DOHH2 (cell line): ENCODE measurements at regions not wholly inside any gene's neighbourhood (a gene's known extent, or its start where the extent isn't known, plus 50 kb on each side); places are given as distances from the start of the nearest gene placed in this dataset.

ENCODE experiments used
- H3F3A ChIP-seq: fragments of 200-600 bp; sonication (generic), shearing (Covaris generic); 2 replicates; pipeline ENCODE4 v1.6.0; 2016; ENCODE audit warnings: antibody characterized with exemption, mild to moderate bottlenecking; ENCODE audit not compliant: control insufficient read depth, insufficient read depth
- H3K27ac ChIP-seq: fragments of 200-600 bp; sonication (generic); 2 replicates; pipeline ENCODE4 v1.5.1; 2014; ENCODE audit warnings: low read depth, mild to moderate bottlenecking, low read length, moderate library complexity
- H3K27me3 ChIP-seq: fragments of 200-600 bp; sonication (generic); 2 replicates; pipeline ENCODE4 v1.6.1; 2014; ENCODE audit warnings: mild to moderate bottlenecking, low read length, mixed read lengths; ENCODE audit not compliant: control insufficient read depth
- H3K36me3 ChIP-seq: fragments of 200-600 bp; sonication (generic); 2 replicates; pipeline ENCODE4 v1.6.1; 2014; ENCODE audit warnings: mild to moderate bottlenecking, low read length, moderate library complexity, mixed read lengths; ENCODE audit not compliant: control insufficient read depth
- H3K4me1 ChIP-seq: fragments of 200-600 bp; sonication (generic); 2 replicates; pipeline ENCODE4 v1.6.1; 2014; ENCODE audit warnings: mild to moderate bottlenecking, low read length, mixed read lengths; ENCODE audit not compliant: control insufficient read depth
- H3K4me2 ChIP-seq: fragments of 200-600 bp; sonication (generic); 2 replicates; pipeline ENCODE4 v1.6.0; 2014; ENCODE audit warnings: mild to moderate bottlenecking, low read length, moderate library complexity
- H3K4me3 ChIP-seq: fragments of 200-600 bp; sonication (generic); 2 replicates; pipeline ENCODE4 v1.5.1; 2014; ENCODE audit warnings: mild to moderate bottlenecking, low read length, mixed read lengths
- H3K79me2 ChIP-seq: fragments of 200-600 bp; sonication (generic); 2 replicates; pipeline ENCODE4 v1.6.1; 2014; ENCODE audit warnings: mild to moderate bottlenecking, low read length, mixed read lengths; ENCODE audit not compliant: control insufficient read depth
- H3K9me2 ChIP-seq: fragments of 200-600 bp; sonication (generic); replicated peaks from 2 replicates; pipeline ENCODE4 v1.6.1; 2014; ENCODE audit warnings: mild to moderate bottlenecking, low read length, mixed read lengths; ENCODE audit not compliant: control insufficient read depth
- H3K9me3 ChIP-seq: fragments of 200-600 bp; sonication (generic); 2 replicates; pipeline ENCODE4 v1.6.1; 2014; ENCODE audit warnings: antibody characterized with exemption, low read length, mixed read lengths; ENCODE audit not compliant: control insufficient read depth, insufficient read depth
- H4K20me1 ChIP-seq: fragments of 200-600 bp; sonication (generic); 2 replicates; pipeline ENCODE4 v1.6.0; 2014; ENCODE audit warnings: low read depth, mild to moderate bottlenecking, antibody characterized with exemption, low read length, moderate library complexity; ENCODE audit not compliant: control insufficient read depth, insufficient read depth
- CTCF ChIP-seq: fragments of 200-600 bp; sonication (generic); IDR thresholded peaks from one replicate; pipeline ENCODE4 v1.5.1; 2014; ENCODE audit warnings: antibody characterized with exemption, mild to moderate bottlenecking, low read depth, low read length; ENCODE audit not compliant: poor library complexity, severe bottlenecking
- EZH2phosphoT487 ChIP-seq: fragments of 200-600 bp; sonication (generic); IDR thresholded peaks from 2 replicates; pipeline ENCODE4 v1.6.1; 2017; ENCODE audit warnings: borderline replicate concordance, mild to moderate bottlenecking, antibody characterized with exemption, low read length, moderate library complexity, mixed read lengths

DNA sequence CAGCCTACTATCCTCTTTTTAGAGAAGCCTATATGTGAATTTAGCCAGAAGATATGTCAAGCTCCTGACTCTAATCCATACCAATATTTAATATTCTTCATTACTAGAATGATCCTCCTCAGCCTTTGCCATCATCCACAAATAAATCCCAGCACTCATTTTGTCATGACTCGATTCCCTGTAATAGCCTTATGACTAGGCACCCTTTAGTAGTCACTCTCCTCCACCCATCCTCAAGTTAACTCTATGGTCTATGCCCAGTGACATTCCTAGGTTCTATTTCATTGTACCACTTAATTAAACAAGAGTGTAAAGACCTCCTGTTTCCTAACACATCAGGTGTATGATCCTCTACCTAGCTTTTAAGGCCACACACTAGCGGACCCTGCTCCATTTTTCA, 450.4 kb upstream of the CITED2 start:
- H3K36me3 ChIP-seq: no peaks in the 10 kb centered on the region
- no peak overlapping the region for H3K4me3 ChIP-seq
- no peaks in the 10 kb centered on the region for H3K9me2 ChIP-seq
- TF ChIP-seq CTCF: no peak
- no peak for TF ChIP-seq EZH2phosphoT487
- H3K79me2 ChIP-seq: no peaks in the 10 kb centered on the region
- H3K27me3 ChIP-seq: no peaks in the 10 kb centered on the region
- no peaks in the 10 kb centered on the region for H3K4me1 ChIP-seq
- H3F3A ChIP-seq: no peaks in the 10 kb centered on the region
- no peak overlapping the region for H3K4me2 ChIP-seq
- no peaks in the 10 kb centered on the region for H4K20me1 ChIP-seq
- no peak overlapping the region for H3K27ac ChIP-seq
- no peaks in the 10 kb centered on the region for H3K9me3 ChIP-seq

GRCh38 chr6:139823808-139824126, 449.3 kb upstream of the CITED2 start:
- Histone ChIP-seq H3K36me3 (no peaks in the 10 kb centered on the region), H3K4me1 (no peaks in the 10 kb centered on the region), H3K9me3 (no peaks in the 10 kb centered on the region), H3F3A (no peaks in the 10 kb centered on the region), H3K27me3 (no peaks in the 10 kb centered on the region), H3K4me2 (no peak overlapping the region), H3K9me2 (no peaks in the 10 kb centered on the region), H4K20me1 (no peaks in the 10 kb centered on the region), H3K4me3 (no peak overlapping the region), H3K79me2 (no peaks in the 10 kb centered on the region), H3K27ac (no peak overlapping the region)
- TF ChIP-seq EZH2phosphoT487 (no peak), CTCF (no peak)

- Histone ChIP-seq H4K20me1 (no peaks in the 10 kb centered on the region), H3K9me3 (no peaks in the 10 kb centered on the region), H3K4me1 (no peaks in the 10 kb centered on the region), H3K36me3 (no peaks in the 10 kb centered on the region), H3F3A (no peaks in the 10 kb centered on the region), H3K27ac (no peak overlapping the region), H3K27me3 (no peaks in the 10 kb centered on the region), H3K9me2 (no peaks in the 10 kb centered on the region), H3K79me2 (no peaks in the 10 kb centered on the region), H3K4me2 (no peak overlapping the region), H3K4me3 (no peak overlapping the region)
- TF ChIP-seq CTCF: no peak
- TF ChIP-seq EZH2phosphoT487: no peak
Observed at GRCh38 chr6:139823099-139823807, 448.8 kb upstream of the CITED2 start.
